Naive thymus-derived CD4-positive, alpha-beta T cell (primary cell): ENCODE measurements at regions not wholly inside any gene's neighbourhood (a gene's known extent, or its start where the extent isn't known, plus 50 kb on each side); places are given as distances from the start of the nearest gene placed in this dataset.
A peak's percentile ranks its signal among the peaks of the same experiment; 100 is the strongest.

ENCODE experiments used
- ATAC-seq: fragments of 150-1000 bp; cut with Tn5 transposase; 2 replicates; pipeline ENCODE4 v1.10.0; 2021; ENCODE audit warnings: mild to moderate bottlenecking, moderate library complexity
- CTCF ChIA-PET: fragments of 350-600 bp; sonication (Branson Sonifier 250); formaldehyde crosslinking; loops from one replicate; lab custom pipeline; 2021; ENCODE audit warnings: antibody characterized with exemption; lab: Charles Lee
- POLR2A ChIA-PET: fragments of 350-600 bp; sonication (Branson Sonifier 250); formaldehyde crosslinking; loops from one replicate; lab custom pipeline; 2021; ENCODE audit warnings: antibody characterized with exemption, inconsistent platforms; lab: Charles Lee
- DNase-seq, 9 donors: peaks; one replicate each; pipeline versions ENCODE4 v3.0.0 to v3.0.0-alpha.2; 2020 to 2022; ENCODE audit warnings: mixed read lengths in 1 of 9
- H3K27ac ChIP-seq: one replicate; pipeline ENCODE4 v1.7.0; 2013; ENCODE audit warnings: mild to moderate bottlenecking, low read depth, low read length, moderate library complexity
- H3K27me3 ChIP-seq, 2 donors: one replicate each; pipeline ENCODE4 v1.7.0; 2013; ENCODE audit warnings: low read length in 2 of 2, mild to moderate bottlenecking in 2 of 2, moderate library complexity in 2 of 2; ENCODE audit not compliant: control insufficient read depth in 2 of 2, insufficient read depth in 2 of 2
- H3K36me3 ChIP-seq, 3 experiments: 1 replicate in 2 of 3; 2 replicates in 1 of 3; pipeline ENCODE4 v1.7.0; 2013; ENCODE audit warnings: low read length in 3 of 3, mild to moderate bottlenecking in 3 of 3, moderate library complexity in 1 of 3; ENCODE audit not compliant: insufficient read depth in 3 of 3, control insufficient read depth in 2 of 3
- H3K4me1 ChIP-seq, 2 donors: one replicate each; pipeline ENCODE4 v1.7.0; 2013; ENCODE audit warnings: low read length in 2 of 2, mild to moderate bottlenecking in 2 of 2, moderate library complexity in 1 of 2; ENCODE audit not compliant: control insufficient read depth in 2 of 2, insufficient read depth in 2 of 2
- H3K4me3 ChIP-seq: 2 replicates; pipeline ENCODE4 v1.7.0; 2013; ENCODE audit warnings: mild to moderate bottlenecking, low read length
- H3K9me3 ChIP-seq, 3 experiments: 1 replicate in 2 of 3; 2 replicates in 1 of 3; pipeline ENCODE4 v1.7.0; 2013; ENCODE audit warnings: low read length in 3 of 3; ENCODE audit not compliant: control insufficient read depth in 2 of 3
- H3K27ac Mint-ChIP-seq, 9 donors: one replicate each; pipeline ENCODE4 v1.8.0; 2020 to 2022; ENCODE audit warnings: mixed read lengths in 9 of 9, mild to moderate bottlenecking in 8 of 9, moderate library complexity in 5 of 9, inconsistent platforms in 2 of 9
- H3K27me3 Mint-ChIP-seq, 5 donors: one replicate each; pipeline ENCODE4 v1.8.0; 2021 to 2022; ENCODE audit warnings: mixed read lengths in 5 of 5, mild to moderate bottlenecking in 1 of 5
- H3K36me3 Mint-ChIP-seq, 5 donors: one replicate each; pipeline ENCODE4 v1.8.0; 2020 to 2022; ENCODE audit warnings: mixed read lengths in 5 of 5, mild to moderate bottlenecking in 3 of 5, inconsistent platforms in 1 of 5
- H3K4me1 Mint-ChIP-seq, 7 donors: one replicate each; pipeline ENCODE4 v1.8.0; 2020 to 2022; ENCODE audit warnings: mixed read lengths in 7 of 7, mild to moderate bottlenecking in 3 of 7, inconsistent platforms in 1 of 7
- H3K4me3 Mint-ChIP-seq, 10 donors: one replicate each; pipeline ENCODE4 v1.8.0; 2020 to 2022; ENCODE audit warnings: mild to moderate bottlenecking in 10 of 10, mixed read lengths in 10 of 10, moderate library complexity in 6 of 10, inconsistent platforms in 2 of 10
- H3K9me3 Mint-ChIP-seq, 11 donors: one replicate each; pipeline ENCODE4 v1.8.0; 2020 to 2022; ENCODE audit warnings: mixed read lengths in 11 of 11, mild to moderate bottlenecking in 4 of 11, inconsistent platforms in 1 of 11, moderate library complexity in 1 of 11
- intact Hi-C, 2 donors: fragments of 100-400 bp; cut with micrococcal nuclease; formaldehyde crosslinking; loops; one replicate each; pipeline ENCODE4 v1.15.1; 2023

DNA sequence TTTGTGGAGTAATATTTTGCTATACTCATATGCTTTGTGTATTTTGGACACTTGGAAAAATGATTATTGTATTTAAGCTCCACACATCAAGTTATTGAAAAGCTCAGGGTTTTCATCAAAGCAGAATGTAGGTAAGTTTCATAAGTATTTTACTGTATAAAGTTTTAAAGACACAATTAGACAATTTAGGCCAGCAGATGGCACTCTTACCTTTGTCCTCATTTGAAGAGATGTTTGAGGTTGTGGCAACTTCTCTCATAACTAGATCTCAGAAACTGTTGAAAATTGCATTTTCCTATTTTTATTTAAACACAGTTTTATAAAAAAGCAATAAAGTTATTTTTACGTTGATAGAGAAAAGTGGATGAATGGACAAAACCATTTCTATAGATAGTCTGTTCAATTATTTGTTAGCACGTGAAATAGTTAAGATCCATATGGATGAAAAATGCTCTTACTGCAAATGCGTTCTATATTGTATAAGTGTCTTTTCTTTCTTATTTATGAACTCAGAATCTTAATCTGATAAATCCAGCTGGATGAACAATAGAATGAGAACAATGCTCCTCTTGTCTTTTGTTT lies 300.0 kb downstream of the AEBP2 start:
- intact Hi-C loops, result loop anchor here in 1 of 2 donors (2.0 kb wide), 2 partner anchors 166 to 1430 kb away; no protein-coding TSS in a partner anchor
- Mint-ChIP-seq H3K27ac (no peak overlapping the region), H3K27me3 (peaks cover 0 to 10% (median 4%) of the 10 kb centered on the region in 5 donors), H3K9me3 (peaks cover 0 to 8% (median 3%) of the 10 kb centered on the region in 11 donors), H3K36me3 (no peaks in the 10 kb centered on the region), H3K4me3 (no peak overlapping the region), H3K4me1 (no peaks in the 10 kb centered on the region)
- DNase-seq (peak in 3 of 9 donors; percentile 1 to 16 (median 5)), ATAC-seq (no peak)
- Histone ChIP-seq H3K9me3 (no peaks in the 10 kb centered on the region), H3K4me3 (no peak overlapping the region), H3K36me3 (no peaks in the 10 kb centered on the region), H3K27me3 (no peaks in the 10 kb centered on the region), H3K27ac (no peak overlapping the region), H3K4me1 (no peaks in the 10 kb centered on the region)
- ChIA-PET POLR2A (no interaction called here), CTCF (interaction anchor here (0.9 kb wide), 1 partner anchor 25 kb away, joined by 3 read pairs; no protein-coding TSS in a partner anchor)

- Histone ChIP-seq H3K36me3 (no peaks in the 10 kb centered on the region), H3K4me3 (no peak overlapping the region), H3K4me1 (no peaks in the 10 kb centered on the region), H3K27ac (no peak overlapping the region), H3K27me3 (no peaks in the 10 kb centered on the region), H3K9me3 (no peaks in the 10 kb centered on the region)
- POLR2A ChIA-PET, result no interaction called here
- Mint-ChIP-seq H3K4me3 (no peak overlapping the region), H3K36me3 (no peaks in the 10 kb centered on the region), H3K27ac (no peak overlapping the region), H3K9me3 (no peaks in the 10 kb centered on the region), H3K27me3 (peaks cover 0 to 11% (median 5%) of the 10 kb centered on the region in 5 donors), H3K4me1 (no peaks in the 10 kb centered on the region)
- CTCF ChIA-PET, result no interaction called here
- ATAC-seq (no peak), DNase-seq (no peak)
- intact Hi-C loops, result no loop called here
These were observed 301.3 kb downstream of the AEBP2 start for GRCh38 chr12:19740472-19741131.

DNA sequence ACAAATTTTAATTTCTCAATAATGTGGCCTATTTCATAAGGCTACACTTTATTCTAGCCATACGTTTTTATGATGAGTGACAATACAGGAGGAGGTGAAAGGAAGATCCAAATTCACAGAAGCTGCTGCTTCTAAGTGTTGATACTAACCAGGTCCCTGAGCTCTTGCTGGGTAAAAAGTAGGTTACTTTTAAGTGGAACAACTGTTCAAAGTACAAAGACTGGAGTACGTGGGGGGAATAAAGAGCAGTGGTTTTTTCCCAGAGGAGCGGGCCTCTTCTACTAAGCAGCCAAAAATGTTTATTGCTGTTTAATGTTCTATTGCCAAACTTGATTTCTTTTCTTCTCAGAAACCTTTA lies 301.8 kb downstream of the AEBP2 start:
- Mint-ChIP-seq H3K36me3 (no peaks in the 10 kb centered on the region), H3K27ac (no peak overlapping the region), H3K4me3 (no peak overlapping the region), H3K27me3 (peaks cover 0 to 15% (median 5%) of the 10 kb centered on the region in 5 donors), H3K9me3 (no peaks in the 10 kb centered on the region), H3K4me1 (no peaks in the 10 kb centered on the region)
- CTCF ChIA-PET, result no interaction called here
- ATAC-seq (no peak), DNase-seq (no peak)
- no peaks in the 10 kb centered on the region for H3K36me3 ChIP-seq
- H3K27ac ChIP-seq, result no peak overlapping the region
- no peaks in the 10 kb centered on the region for H3K4me1 ChIP-seq
- POLR2A ChIA-PET, result no interaction called here
- H3K27me3 ChIP-seq, result no peaks in the 10 kb centered on the region
- no peaks in the 10 kb centered on the region for H3K9me3 ChIP-seq
- intact Hi-C loops, result no loop called here
- no peak overlapping the region for H3K4me3 ChIP-seq

DNA sequence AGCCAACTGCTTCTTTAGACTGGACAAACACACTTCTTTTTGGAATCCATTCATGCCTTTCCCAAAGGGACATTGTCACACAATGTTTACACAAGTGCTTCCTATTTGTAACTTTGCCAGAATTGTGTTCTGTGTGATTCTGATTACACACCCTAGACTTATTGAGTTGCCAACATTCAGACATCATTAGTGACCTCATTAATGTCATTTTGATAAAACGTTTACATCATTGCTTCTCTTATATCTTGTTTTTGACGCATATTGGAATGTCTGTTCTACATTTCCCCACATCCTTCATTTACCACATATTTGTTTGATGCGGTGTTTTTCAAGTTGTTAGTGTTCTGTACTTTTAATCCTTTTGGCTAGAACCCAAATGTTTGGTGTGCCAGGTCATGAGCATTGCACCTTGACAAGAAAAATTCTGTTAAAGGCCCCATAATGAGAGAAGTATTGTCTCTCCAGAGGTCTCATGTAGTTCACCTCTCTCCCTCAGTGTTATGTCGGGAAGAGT lies 305.5 kb downstream of the AEBP2 start:
- intact Hi-C loops, result no loop called here
- no peaks in the 10 kb centered on the region for H3K4me1 Mint-ChIP-seq

GRCh38 chr12:19746471-19746870 lies 307.2 kb downstream of the AEBP2 start:
- Mint-ChIP-seq H3K36me3 (no peaks in the 10 kb centered on the region), H3K4me1 (no peaks in the 10 kb centered on the region), H3K27ac (no peak overlapping the region), H3K4me3 (no peak overlapping the region), H3K27me3 (peaks cover 0 to 19% (median 11%) of the 10 kb centered on the region in 5 donors), H3K9me3 (peaks cover 0 to 28% (median 8%) of the 10 kb centered on the region in 11 donors)
- no peak for DNase-seq
- no peaks in the 10 kb centered on the region for H3K9me3 ChIP-seq
- ChIA-PET POLR2A (no interaction called here), CTCF (no interaction called here)
- H3K4me1 ChIP-seq, result no peaks in the 10 kb centered on the region
- no peaks in the 10 kb centered on the region for H3K27me3 ChIP-seq
- no peaks in the 10 kb centered on the region for H3K36me3 ChIP-seq
- intact Hi-C loops, result no loop called here
- ATAC-seq, result no peak
- no peak overlapping the region for H3K4me3 ChIP-seq
- no peak overlapping the region for H3K27ac ChIP-seq

More for the DNA sequence above, 305.5 kb downstream of the AEBP2 start:
- no peaks in the 10 kb centered on the region for H3K9me3 ChIP-seq
- H3K4me3 ChIP-seq, result no peak overlapping the region
- H3K27ac Mint-ChIP-seq, result no peak overlapping the region
- POLR2A ChIA-PET, result no interaction called here
- H3K4me3 Mint-ChIP-seq, result no peak overlapping the region
- CTCF ChIA-PET, result no interaction called here
- H3K36me3 Mint-ChIP-seq, result no peaks in the 10 kb centered on the region
- peaks cover 0 to 11% (median 7%) of the 10 kb centered on the region in 11 donors for H3K9me3 Mint-ChIP-seq
- peak in 2 of 9 donors; percentile 2 to 19 for DNase-seq
- no peaks in the 10 kb centered on the region for H3K36me3 ChIP-seq
- no peak for ATAC-seq
- no peaks in the 10 kb centered on the region for H3K4me1 ChIP-seq
- H3K27ac ChIP-seq, result no peak overlapping the region
- H3K27me3 ChIP-seq, result no peaks in the 10 kb centered on the region
- peaks cover 0 to 15% (median 7%) of the 10 kb centered on the region in 5 donors for H3K27me3 Mint-ChIP-seq

DNA sequence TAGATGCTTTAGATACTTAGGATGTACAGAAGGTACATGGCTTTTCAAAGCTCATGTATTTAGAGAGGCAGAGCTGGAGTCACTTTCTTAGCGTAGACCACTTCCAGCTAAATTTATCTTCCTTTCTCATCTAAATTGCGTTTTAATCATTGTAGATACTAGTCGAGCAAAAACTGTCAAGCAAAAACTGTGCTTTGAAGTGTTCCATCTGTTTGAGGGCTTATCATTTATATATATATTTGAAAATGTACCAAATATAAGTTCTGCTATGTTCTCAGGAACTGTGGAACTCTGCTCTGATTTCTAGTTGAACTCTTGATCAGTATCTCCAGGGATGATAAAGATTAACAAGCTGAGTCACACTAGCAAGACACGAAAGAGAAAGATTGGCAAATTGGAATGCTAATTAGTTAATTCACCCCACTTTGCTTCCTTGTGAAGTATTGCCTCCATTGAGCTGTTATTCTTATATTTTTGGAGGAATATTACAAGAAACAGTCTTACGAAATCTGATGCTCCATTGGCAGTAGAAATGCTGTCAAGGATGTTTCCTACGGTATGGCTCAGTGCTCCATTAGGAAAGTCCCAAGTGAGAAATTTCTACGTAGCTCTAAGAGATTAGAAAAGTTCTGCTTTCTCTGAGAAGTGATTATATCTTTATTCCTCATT lies 310.7 kb downstream of the AEBP2 start:
- Histone ChIP-seq H3K4me3 (no peak overlapping the region), H3K36me3 (no peaks in the 10 kb centered on the region), H3K27ac (no peak overlapping the region), H3K9me3 (peaks cover 0 to 8% (median 0%) of the 10 kb centered on the region in 3 experiments), H3K27me3 (no peaks in the 10 kb centered on the region), H3K4me1 (no peaks in the 10 kb centered on the region)
- intact Hi-C loops, result no loop called here
- ChIA-PET POLR2A (no interaction called here), CTCF (interaction anchor here (0.6 kb wide), 1 partner anchor 114 kb away, joined by 3 read pairs; no protein-coding TSS in a partner anchor)
- Mint-ChIP-seq H3K27me3 (peaks cover 0 to 14% (median 4%) of the 10 kb centered on the region in 5 donors), H3K36me3 (peaks cover 0 to 5% (median 0%) of the 10 kb centered on the region in 5 donors), H3K4me1 (no peaks in the 10 kb centered on the region), H3K27ac (no peak overlapping the region), H3K9me3 (peaks cover 8 to 50% (median 23%) of the 10 kb centered on the region in 11 donors), H3K4me3 (no peak overlapping the region)
- ATAC-seq, result no peak
- DNase-seq, result no peak
